ENCODE measurements at regions not wholly inside any gene's neighbourhood (a gene's known extent, or its start where the extent isn't known, plus 50 kb on each side); places are given as distances from the start of the nearest gene placed in this dataset.

DNA sequence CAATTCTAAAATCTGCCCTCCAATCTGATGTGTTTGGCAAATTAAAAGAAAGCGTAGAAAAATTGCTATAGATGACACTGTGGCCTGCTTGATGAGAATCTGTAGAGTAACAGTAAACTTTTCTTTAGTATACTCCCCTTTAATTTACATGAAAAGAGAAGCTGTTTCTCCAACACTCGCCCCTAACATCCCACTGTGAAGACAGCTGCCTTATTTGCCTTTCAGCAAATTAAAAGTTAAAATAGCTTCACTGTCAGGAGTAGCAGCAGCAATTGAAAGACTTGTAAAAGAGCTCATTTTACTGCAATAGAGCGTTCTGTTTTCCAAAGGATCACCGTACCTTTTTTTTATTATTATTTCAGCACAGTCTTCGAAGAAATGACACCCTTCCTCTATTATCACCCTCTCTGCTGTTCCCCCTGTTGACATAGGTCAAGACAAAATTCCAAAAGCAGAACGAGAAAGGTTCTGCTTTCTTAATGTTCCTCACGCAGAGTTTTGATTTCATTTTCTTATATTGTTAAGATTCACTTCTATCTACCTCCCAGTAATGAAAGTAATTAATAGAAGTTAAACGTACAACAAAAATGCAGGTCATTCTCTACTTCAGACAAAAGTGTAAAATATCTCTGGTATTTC, 153.5 kb upstream of the USP15 start:
- Histone ChIP-seq H3K27me3 (ENCODE audit: control insufficient read depth, insufficient read depth, low read length) (no peaks in the 10 kb centered on the region), H3K27ac (ENCODE audit: low read depth, low read length) (no peak overlapping the region), H3K9me3 (ENCODE audit: control insufficient read depth, insufficient read depth, low read length) (no peaks in the 10 kb centered on the region), H3K4me3 (ENCODE audit: low read depth, low read length) (no peak overlapping the region)
- CTCF ChIA-PET = interaction anchor here (1.0 to 1.6 kb wide), 2 partner anchors 16 to 17 kb away, joined by 4 read pairs; no protein-coding TSS in a partner anchor
- POLR2A ChIA-PET = no interaction called here
- no peak for TF ChIP-seq CTCF (IDR thresholded peaks at IDR 0.05; ENCODE audit: low read depth, low read length)
- DNase-seq (ENCODE audit: low read depth, low spot score) = no peak

DNA sequence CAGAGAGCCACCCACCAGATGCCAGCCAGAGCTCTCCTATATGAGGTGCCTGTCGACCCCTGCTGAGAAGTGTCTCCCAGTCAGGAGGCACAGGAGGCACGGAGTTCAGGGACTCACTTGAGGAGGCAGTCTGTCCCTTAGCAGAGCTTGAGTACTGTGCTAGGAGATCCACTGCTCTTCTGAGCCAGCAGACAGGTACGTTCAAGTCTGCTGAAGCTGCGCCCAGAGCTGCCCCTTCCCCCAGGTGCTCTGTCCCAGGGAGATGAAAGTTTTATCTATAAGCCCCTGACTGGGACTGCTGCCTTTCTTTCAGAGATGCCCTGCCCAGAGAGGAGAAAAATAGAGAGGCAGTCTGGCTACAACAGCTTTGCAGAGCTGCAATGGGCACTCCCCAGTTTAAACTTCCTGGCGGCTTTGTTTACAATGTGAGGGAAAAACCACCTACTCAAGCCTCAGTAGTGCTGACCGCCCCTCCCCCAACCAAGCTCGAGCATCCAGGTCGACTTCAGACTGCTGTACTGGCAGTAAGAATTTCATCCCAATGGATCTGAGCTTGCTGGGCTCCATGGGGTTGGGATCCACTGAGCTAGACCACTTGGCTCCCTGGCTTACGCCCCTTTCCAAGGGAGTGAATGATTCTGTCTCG, 146.7 kb upstream of the USP15 start:
- Histone ChIP-seq H3K27me3 (ENCODE audit: control insufficient read depth, insufficient read depth, low read length) (no peaks in the 10 kb centered on the region), H3K4me3 (ENCODE audit: low read depth, low read length) (no peak overlapping the region), H3K27ac (ENCODE audit: low read depth, low read length) (no peak overlapping the region), H3K9me3 (ENCODE audit: control insufficient read depth, insufficient read depth, low read length) (no peaks in the 10 kb centered on the region)
- POLR2A ChIA-PET = no interaction called here
- CTCF ChIA-PET = interaction anchor here (0.6 to 1.0 kb wide), 2 partner anchors 10 to 869 kb away, joined by 3 to 5 read pairs; no protein-coding TSS in a partner anchor
- no peak for DNase-seq (ENCODE audit: low read depth, low spot score)
- no peak for TF ChIP-seq CTCF (IDR thresholded peaks at IDR 0.05; ENCODE audit: low read depth, low read length)

GRCh38 chr12:62116986-62117385, 143.2 kb upstream of the USP15 start:
- no peaks in the 10 kb centered on the region for H3K27me3 ChIP-seq (ENCODE audit: control insufficient read depth, insufficient read depth, low read length)
- no peaks in the 10 kb centered on the region for H3K9me3 ChIP-seq (ENCODE audit: control insufficient read depth, insufficient read depth, low read length)
- H3K27ac ChIP-seq (ENCODE audit: low read depth, low read length) = no peak overlapping the region
- CTCF ChIA-PET = no interaction called here
- TF ChIP-seq CTCF (IDR thresholded peaks at IDR 0.05; ENCODE audit: low read depth, low read length) = no peak
- DNase-seq (ENCODE audit: low read depth, low spot score) = no peak
- no peak overlapping the region for H3K4me3 ChIP-seq (ENCODE audit: low read depth, low read length)
- POLR2A ChIA-PET = no interaction called here

DNA sequence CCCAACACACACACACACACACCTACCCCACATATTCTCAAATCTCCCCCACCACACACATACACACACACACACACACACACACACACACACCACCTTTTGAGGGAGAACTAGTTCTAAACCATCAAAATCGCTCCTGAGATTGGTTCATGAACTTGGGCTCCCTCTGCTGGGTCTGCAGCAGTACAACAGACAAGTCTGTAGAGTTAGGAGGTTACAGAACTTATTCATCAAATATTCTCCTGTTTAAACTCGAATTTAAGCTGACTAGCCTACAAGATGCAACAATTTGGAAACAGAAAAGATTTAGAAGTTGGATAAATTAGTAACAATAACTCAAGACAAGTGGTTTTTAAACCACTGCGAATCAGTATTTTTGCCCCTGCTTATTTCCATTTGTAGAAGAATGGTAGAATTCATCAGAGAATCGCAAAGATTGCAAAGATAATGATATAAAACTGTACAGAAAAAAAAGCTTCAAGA, 136.4 kb upstream of the USP15 start:
- no peak overlapping the region for H3K4me3 ChIP-seq (ENCODE audit: low read depth, low read length)
- DNase-seq (ENCODE audit: low read depth, low spot score) = peak; percentile 18
- no peaks in the 10 kb centered on the region for H3K9me3 ChIP-seq (ENCODE audit: control insufficient read depth, insufficient read depth, low read length)
- H3K27ac ChIP-seq (ENCODE audit: low read depth, low read length) = no peak overlapping the region
- H3K27me3 ChIP-seq (ENCODE audit: control insufficient read depth, insufficient read depth, low read length) = no peaks in the 10 kb centered on the region
- CTCF ChIA-PET = interaction anchor here (0.6 to 1.5 kb wide), 23 partner anchors 8 to 1370 kb away, joined by 3 to 6 read pairs (median 4); a partner anchor contains a TSS
- POLR2A ChIA-PET = no interaction called here
- peak; percentile 84 for TF ChIP-seq CTCF (IDR thresholded peaks at IDR 0.05; ENCODE audit: low read depth, low read length)

DNA sequence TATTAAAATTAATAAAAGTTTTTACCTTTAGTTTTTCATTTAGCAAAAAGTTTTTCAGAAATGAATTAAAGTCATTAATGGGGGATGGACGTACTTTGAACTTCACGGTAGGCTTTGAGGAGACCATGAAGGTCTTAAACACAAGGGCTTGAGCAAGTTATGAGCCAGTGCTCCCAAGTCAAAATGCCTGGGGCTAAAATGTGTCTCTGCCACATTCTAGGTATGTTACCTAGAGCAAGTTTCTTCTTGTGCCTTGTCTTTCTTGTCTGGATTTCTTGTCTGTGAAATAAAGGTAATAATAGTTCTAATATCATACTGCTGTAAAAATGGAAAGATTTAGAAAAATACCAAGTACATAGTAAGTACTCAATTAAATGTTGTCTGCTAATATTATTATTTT, 132.7 kb upstream of the USP15 start:
- H3K4me3 ChIP-seq (ENCODE audit: low read depth, low read length) = no peak overlapping the region
- no peaks in the 10 kb centered on the region for H3K27me3 ChIP-seq (ENCODE audit: control insufficient read depth, insufficient read depth, low read length)
- no peaks in the 10 kb centered on the region for H3K9me3 ChIP-seq (ENCODE audit: control insufficient read depth, insufficient read depth, low read length)
- ChIA-PET POLR2A (no interaction called here), CTCF (no interaction called here)
- no peak for DNase-seq (ENCODE audit: low read depth, low spot score)
- no peak overlapping the region for H3K27ac ChIP-seq (ENCODE audit: low read depth, low read length)
- TF ChIP-seq CTCF (IDR thresholded peaks at IDR 0.05; ENCODE audit: low read depth, low read length) = no peak
